Nephron (organoid): ENCODE measurements at regions not wholly inside any gene's neighbourhood (a gene's known extent, or its start where the extent isn't known, plus 50 kb on each side); places are given as distances from the start of the nearest gene placed in this dataset.

Source experiments
- H3K27ac Mint-ChIP-seq, 3 experiments: 2 replicates each; pipeline ENCODE4 v1.8.0; 2020; ENCODE audit warnings: mixed read lengths in 3 of 3, mild to moderate bottlenecking in 2 of 3, moderate library complexity in 1 of 3
- H3K27me3 Mint-ChIP-seq: 2 replicates; pipeline ENCODE4 v1.8.0; 2021; ENCODE audit warnings: low read depth, mild to moderate bottlenecking, moderate library complexity, mixed read lengths
- H3K36me3 Mint-ChIP-seq: 2 replicates; pipeline ENCODE4 v1.8.0; 2020; ENCODE audit warnings: low read depth, mixed read lengths
- H3K4me1 Mint-ChIP-seq: 2 replicates; pipeline ENCODE4 v1.8.0; 2020; ENCODE audit warnings: mixed read lengths
- H3K4me3 Mint-ChIP-seq, 3 experiments: 2 replicates each; pipeline ENCODE4 v1.8.0; 2020; ENCODE audit warnings: mild to moderate bottlenecking in 3 of 3, mixed read lengths in 3 of 3, moderate library complexity in 2 of 3
- H3K9me3 Mint-ChIP-seq: 2 replicates; pipeline ENCODE4 v1.8.0; 2020; ENCODE audit warnings: mixed read lengths
- CTCF ChIP-seq, 3 experiments: fragments of 200-600 bp; sonication (generic); IDR thresholded peaks; one replicate each; pipeline ENCODE4 v1.5.0; 2021; ENCODE audit warnings: antibody characterized with exemption in 3 of 3; ENCODE audit not compliant: unreplicated experiment in 3 of 3

DNA sequence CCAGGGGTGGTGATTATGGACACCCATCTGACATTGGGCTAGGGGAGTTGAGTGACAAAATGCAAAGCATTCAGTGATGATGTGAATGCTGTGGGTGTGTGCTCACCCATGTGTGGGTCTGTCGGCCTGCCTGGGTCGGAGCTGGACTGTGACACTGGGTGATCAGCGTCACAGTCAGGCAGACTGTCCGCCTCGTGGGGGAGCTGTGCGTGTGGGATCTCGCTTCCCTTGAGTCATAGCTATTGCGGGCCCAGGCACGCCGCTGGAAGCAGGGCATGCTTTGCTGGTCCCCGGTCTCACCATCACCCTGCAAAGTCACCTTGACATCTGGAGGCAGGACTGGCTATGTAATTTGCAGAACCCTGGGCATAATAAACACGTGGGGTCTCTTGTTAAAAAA lies 156.9 kb upstream of the IGSF21 start:
- H3K36me3 Mint-ChIP-seq: no peaks in the 10 kb centered on the region
- no peaks in the 10 kb centered on the region for H3K9me3 Mint-ChIP-seq
- H3K27me3 Mint-ChIP-seq: peaks cover 50% of the 10 kb centered on the region
- H3K4me1 Mint-ChIP-seq: no peaks in the 10 kb centered on the region
- no peak for TF ChIP-seq CTCF (IDR thresholded peaks at IDR 0.05; ENCODE audit: unreplicated experiment in 3 of 3)
- H3K27ac Mint-ChIP-seq: no peak overlapping the region
- no peak overlapping the region for H3K4me3 Mint-ChIP-seq

- Mint-ChIP-seq H3K4me1 (no peaks in the 10 kb centered on the region), H3K27ac (no peak overlapping the region), H3K4me3 (no peak overlapping the region), H3K27me3 (peaks cover 53% of the 10 kb centered on the region), H3K9me3 (no peaks in the 10 kb centered on the region), H3K36me3 (no peaks in the 10 kb centered on the region)
- no peak for TF ChIP-seq CTCF (IDR thresholded peaks at IDR 0.05; ENCODE audit: unreplicated experiment in 3 of 3)
Observed at GRCh38 chr1:17952506-17952905, 155.1 kb upstream of the IGSF21 start.

DNA sequence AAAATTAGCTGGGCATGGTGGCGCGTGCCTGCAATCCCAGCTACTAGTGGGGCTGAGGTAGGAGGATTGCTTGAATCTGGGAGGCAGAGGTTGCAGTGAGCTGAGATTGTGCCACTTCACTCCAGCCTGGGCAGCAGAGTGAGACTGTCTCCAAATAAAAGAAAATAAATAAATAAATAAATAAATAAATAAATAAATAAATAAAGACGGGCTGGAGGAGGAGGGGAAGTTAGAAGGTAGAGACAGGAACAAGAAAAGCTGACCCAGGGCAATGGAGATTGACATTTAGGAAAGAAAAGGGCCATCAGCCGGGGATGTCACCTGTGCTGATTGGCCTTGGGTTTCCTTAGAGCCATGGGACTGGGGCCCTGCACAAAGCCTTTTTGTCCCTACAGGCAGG lies 153.7 kb upstream of the IGSF21 start:
- H3K4me1 Mint-ChIP-seq: no peaks in the 10 kb centered on the region
- no peak for TF ChIP-seq CTCF (IDR thresholded peaks at IDR 0.05; ENCODE audit: unreplicated experiment in 3 of 3)
- no peaks in the 10 kb centered on the region for H3K9me3 Mint-ChIP-seq
- no peak overlapping the region for H3K27ac Mint-ChIP-seq
- H3K4me3 Mint-ChIP-seq: no peak overlapping the region
- no peaks in the 10 kb centered on the region for H3K36me3 Mint-ChIP-seq
- H3K27me3 Mint-ChIP-seq: peaks cover 66% of the 10 kb centered on the region

DNA sequence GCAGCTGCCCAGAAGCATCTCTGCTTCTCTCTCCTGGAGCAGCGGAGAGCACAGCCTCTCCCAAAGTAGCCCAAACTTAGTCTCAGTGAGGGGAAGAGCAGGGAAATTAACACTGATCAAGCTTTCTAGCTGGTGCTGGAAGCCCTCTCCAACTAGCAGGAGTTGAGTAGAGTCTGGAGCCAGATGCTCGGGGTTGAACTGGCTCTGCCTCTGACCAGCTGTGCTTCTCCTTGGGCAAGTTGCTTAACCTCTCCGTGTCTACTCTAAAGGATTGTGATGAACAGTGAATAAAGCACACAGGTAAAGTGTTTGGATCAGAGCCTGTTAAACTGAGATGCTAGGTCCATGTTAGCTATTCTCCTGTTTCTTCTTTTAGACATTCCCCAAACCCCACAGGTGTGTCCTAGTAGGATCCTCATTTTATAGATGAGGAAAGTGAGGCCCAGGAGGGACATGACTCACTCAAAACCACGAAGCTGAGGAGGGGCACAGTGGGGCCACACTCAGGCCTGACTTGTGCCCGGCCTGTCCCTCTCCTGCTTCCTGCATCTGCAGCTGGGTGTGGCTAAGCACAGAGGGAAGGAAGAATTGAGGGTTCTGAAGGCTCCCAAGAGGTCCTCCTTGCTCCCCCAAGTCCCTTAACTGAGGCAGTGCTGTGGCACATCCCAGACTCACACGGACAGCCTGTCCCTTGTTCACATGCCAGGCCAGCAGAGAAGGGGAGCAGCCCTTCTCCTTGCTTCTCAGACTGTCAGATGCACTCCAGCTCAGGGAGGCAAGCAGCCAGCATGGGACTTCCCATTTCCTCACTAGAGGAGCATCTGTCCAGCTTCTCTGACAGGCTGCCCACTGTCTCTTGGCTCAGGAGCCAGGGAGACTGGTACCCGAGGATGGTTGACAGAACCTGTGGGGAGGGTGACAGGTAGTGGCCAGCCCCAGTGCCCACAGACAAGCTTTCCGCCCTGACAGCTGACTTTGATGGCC lies 152.0 kb upstream of the IGSF21 start:
- TF ChIP-seq CTCF (IDR thresholded peaks at IDR 0.05; ENCODE audit: unreplicated experiment in 3 of 3): no peak
- H3K27me3 Mint-ChIP-seq: peaks cover 60% of the 10 kb centered on the region
- H3K4me3 Mint-ChIP-seq: no peak overlapping the region
- no peaks in the 10 kb centered on the region for H3K9me3 Mint-ChIP-seq
- H3K4me1 Mint-ChIP-seq: no peaks in the 10 kb centered on the region
- H3K36me3 Mint-ChIP-seq: no peaks in the 10 kb centered on the region
- H3K27ac Mint-ChIP-seq: no peak overlapping the region

DNA sequence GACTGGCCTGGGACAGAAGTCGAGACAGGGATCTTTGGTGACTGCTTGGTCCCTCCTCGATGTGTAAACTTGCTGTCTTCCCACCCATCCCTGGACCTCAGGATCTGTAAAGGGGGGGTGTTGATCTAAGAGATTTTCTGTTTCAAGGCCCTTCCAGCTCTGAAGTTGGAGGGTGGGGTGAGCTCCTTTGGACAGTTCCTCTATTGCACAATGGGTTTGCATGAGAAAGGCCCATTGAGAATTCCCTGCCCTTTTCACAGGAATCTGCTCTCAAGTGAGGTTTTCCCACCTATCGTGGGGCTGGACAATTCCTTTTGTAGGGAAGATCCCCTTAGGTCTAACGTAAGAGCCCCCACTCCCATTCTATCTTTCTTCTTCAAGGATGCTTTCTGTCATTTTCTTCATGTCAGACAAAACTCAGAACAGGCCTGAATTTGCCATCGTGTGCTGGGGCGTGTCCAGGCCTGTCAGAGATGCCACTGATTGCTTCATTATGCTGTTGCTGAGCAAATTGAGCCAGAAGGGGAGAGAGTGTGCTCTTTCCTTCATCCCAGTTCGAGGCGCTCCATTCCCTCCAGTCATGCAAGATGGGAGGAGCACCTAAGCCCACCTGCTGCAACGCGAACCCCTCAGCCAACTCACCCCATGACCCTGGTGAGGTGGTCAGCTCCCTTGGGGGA lies 149.9 kb upstream of the IGSF21 start:
- H3K27me3 Mint-ChIP-seq: peaks cover 55% of the 10 kb centered on the region
- H3K4me1 Mint-ChIP-seq: no peaks in the 10 kb centered on the region
- no peak overlapping the region for H3K4me3 Mint-ChIP-seq
- TF ChIP-seq CTCF (IDR thresholded peaks at IDR 0.05; ENCODE audit: unreplicated experiment in 3 of 3): no peak
- no peaks in the 10 kb centered on the region for H3K36me3 Mint-ChIP-seq
- H3K9me3 Mint-ChIP-seq: no peaks in the 10 kb centered on the region
- no peak overlapping the region for H3K27ac Mint-ChIP-seq
